ENCODE measurements at regions not wholly inside any gene's neighbourhood (a gene's known extent, or its start where the extent isn't known, plus 50 kb on each side); places are given as distances from the start of the nearest gene placed in this dataset.

DNA sequence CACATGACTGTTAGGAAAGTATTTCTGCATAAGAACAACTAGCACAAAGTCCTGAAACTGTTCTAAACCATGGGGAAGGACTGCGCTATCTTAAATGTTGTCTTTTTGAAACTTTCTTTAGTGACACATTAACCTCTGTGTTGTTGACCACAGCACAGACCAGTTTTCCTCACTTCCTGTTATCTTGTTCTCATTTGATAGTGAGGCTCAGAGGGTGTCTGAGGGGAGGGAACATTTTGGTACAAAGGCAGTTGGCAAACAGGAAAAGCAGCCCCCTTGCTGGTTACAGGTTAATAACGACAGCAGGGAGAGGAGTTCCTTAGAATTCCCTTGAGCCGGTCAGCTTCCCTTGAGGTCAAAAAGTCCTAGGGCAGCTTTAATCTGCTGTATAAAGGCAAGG, 143.5 kb upstream of the BMP2 start:
- H3K4me1 ChIP-seq (ENCODE audit: control insufficient read depth in 5 of 5, insufficient read depth in 5 of 5, low read length in 5 of 5): peaks cover 0 to 6% (median 0%) of the 10 kb centered on the region in 5 donors
- no peaks in the 10 kb centered on the region for H3K36me3 ChIP-seq (ENCODE audit: control insufficient read depth in 4 of 4, insufficient read depth in 4 of 4, low read length in 4 of 4)
- no peak overlapping the region for H3K4me3 ChIP-seq
- ATAC-seq (ENCODE audit: insufficient read depth, low FRiP score) (no peak), DNase-seq (no peak)
- H3K27me3 ChIP-seq (ENCODE audit: control insufficient read depth in 3 of 3, insufficient read depth in 3 of 3, low read length in 2 of 3): no peaks in the 10 kb centered on the region
- no peaks in the 10 kb centered on the region for H3K9me3 ChIP-seq (ENCODE audit: control insufficient read depth in 4 of 4, insufficient read depth in 3 of 4, low read length in 3 of 4)
- H3K9ac ChIP-seq (ENCODE audit: insufficient read depth in 1 of 2, low read length in 2 of 2): no peak overlapping the region
- H3K27ac ChIP-seq (ENCODE audit: low read depth in 1 of 2, low read length in 1 of 2): no peak overlapping the region
- TF ChIP-seq, protein P1, sequence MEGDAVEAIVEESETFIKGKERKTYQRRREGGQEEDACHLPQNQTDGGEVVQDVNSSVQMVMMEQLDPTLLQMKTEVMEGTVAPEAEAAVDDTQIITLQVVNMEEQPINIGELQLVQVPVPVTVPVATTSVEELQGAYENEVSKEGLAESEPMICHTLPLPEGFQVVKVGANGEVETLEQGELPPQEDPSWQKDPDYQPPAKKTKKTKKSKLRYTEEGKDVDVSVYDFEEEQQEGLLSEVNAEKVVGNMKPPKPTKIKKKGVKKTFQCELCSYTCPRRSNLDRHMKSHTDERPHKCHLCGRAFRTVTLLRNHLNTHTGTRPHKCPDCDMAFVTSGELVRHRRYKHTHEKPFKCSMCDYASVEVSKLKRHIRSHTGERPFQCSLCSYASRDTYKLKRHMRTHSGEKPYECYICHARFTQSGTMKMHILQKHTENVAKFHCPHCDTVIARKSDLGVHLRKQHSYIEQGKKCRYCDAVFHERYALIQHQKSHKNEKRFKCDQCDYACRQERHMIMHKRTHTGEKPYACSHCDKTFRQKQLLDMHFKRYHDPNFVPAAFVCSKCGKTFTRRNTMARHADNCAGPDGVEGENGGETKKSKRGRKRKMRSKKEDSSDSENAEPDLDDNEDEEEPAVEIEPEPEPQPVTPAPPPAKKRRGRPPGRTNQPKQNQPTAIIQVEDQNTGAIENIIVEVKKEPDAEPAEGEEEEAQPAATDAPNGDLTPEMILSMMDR (IDR thresholded peaks at IDR 0.05; ENCODE audit: control extremely low read depth, extremely low read depth): no peak
- WGBS, 2 donors: 31 to 32% methylated on average over 3 of the region's 3 CpGs

DNA sequence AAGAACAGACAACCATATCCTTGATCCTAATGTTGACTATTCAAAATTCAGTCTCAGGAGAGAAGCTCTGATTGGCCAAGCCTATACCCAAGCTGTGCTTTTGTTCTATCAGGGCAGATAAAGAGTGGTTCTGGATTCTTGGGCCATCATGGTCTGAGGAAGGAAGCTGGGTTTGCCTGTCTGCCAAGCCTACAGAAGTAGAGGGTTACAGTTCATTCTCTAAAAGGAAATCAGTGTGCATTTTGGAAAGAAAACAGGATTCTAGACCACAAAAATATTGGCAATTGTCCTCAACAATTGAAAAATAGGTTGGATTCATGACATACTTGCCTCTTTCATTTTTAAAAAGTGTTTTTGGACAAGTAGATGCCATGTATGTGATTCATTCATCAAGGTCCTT, 145.4 kb upstream of the BMP2 start:
- H3K4me3 ChIP-seq: no peak overlapping the region
- TF ChIP-seq, protein P1 (IDR thresholded peaks at IDR 0.05; ENCODE audit: control extremely low read depth, extremely low read depth): no peak
- H3K9ac ChIP-seq (ENCODE audit: insufficient read depth in 1 of 2, low read length in 2 of 2): no peak overlapping the region
- no peaks in the 10 kb centered on the region for H3K36me3 ChIP-seq (ENCODE audit: control insufficient read depth in 4 of 4, insufficient read depth in 4 of 4, low read length in 4 of 4)
- H3K9me3 ChIP-seq (ENCODE audit: control insufficient read depth in 4 of 4, insufficient read depth in 3 of 4, low read length in 3 of 4): no peaks in the 10 kb centered on the region
- no peak for ATAC-seq (ENCODE audit: insufficient read depth, low FRiP score)
- H3K4me1 ChIP-seq (ENCODE audit: control insufficient read depth in 5 of 5, insufficient read depth in 5 of 5, low read length in 5 of 5): peaks cover 0 to 22% (median 6%) of the 10 kb centered on the region in 5 donors
- H3K27ac ChIP-seq (ENCODE audit: low read depth in 1 of 2, low read length in 1 of 2): no peak overlapping the region
- no peak for DNase-seq
- H3K27me3 ChIP-seq (ENCODE audit: control insufficient read depth in 3 of 3, insufficient read depth in 3 of 3, low read length in 2 of 3): no peaks in the 10 kb centered on the region

DNA sequence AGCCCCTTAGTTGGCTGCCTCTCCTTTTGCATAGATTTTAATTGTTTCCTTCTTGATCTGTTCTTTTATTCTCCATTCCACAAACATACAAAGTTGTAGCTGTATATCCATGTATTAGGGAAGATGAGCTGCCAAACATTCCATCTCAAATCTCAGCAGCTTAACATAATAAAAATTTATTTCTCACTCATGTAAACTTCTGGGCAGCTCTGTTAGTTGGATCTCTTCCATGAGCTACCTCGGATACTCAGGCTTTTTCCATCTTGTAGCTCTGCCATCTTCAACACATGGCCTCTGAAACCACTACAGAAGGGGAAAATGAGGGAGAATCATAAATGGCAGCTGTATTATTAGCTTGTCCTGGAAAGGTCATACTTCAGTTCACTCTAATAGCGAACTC, 149.4 kb upstream of the BMP2 start:
- Histone ChIP-seq H3K27me3 (ENCODE audit: control insufficient read depth in 3 of 3, insufficient read depth in 3 of 3, low read length in 2 of 3) (no peaks in the 10 kb centered on the region), H3K4me3 (no peak overlapping the region), H3K27ac (ENCODE audit: low read depth in 1 of 2, low read length in 1 of 2) (no peak overlapping the region), H3K36me3 (ENCODE audit: control insufficient read depth in 4 of 4, insufficient read depth in 4 of 4, low read length in 4 of 4) (no peaks in the 10 kb centered on the region), H3K9me3 (ENCODE audit: control insufficient read depth in 4 of 4, insufficient read depth in 3 of 4, low read length in 3 of 4) (no peaks in the 10 kb centered on the region), H3K4me1 (ENCODE audit: control insufficient read depth in 5 of 5, insufficient read depth in 5 of 5, low read length in 5 of 5) (peaks cover 0 to 24% (median 0%) of the 10 kb centered on the region in 5 donors), H3K9ac (ENCODE audit: insufficient read depth in 1 of 2, low read length in 2 of 2) (no peak overlapping the region)
- ATAC-seq (ENCODE audit: insufficient read depth, low FRiP score): no peak
- peak; percentile 44 to 90 (median 88) for DNase-seq
- TF ChIP-seq, protein P1 (IDR thresholded peaks at IDR 0.05; ENCODE audit: control extremely low read depth, extremely low read depth): no peak
- WGBS, 2 donors: 72 to 87% methylated on average over 2 of the region's 2 CpGs

DNA sequence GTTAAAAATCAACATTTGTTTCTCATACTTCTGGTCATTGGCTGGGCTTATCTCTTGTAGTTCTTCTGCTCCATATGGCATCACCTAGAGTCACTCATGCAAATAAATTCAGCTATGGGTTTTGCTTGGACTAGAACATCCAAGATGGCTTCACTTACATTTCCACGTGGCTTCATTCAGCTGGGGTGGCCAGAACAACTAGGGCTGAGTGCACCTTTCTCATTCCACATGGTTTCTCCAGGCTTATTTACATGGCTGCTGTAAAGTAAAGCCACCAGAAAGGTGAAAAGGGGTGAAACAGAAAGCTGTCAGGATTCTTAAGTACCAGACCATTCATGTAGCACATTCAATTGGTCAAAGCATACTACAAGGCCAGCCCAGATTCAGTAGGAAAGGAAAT, 151.1 kb upstream of the BMP2 start:
- no peak overlapping the region for H3K9ac ChIP-seq (ENCODE audit: insufficient read depth in 1 of 2, low read length in 2 of 2)
- H3K36me3 ChIP-seq (ENCODE audit: control insufficient read depth in 4 of 4, insufficient read depth in 4 of 4, low read length in 4 of 4): no peaks in the 10 kb centered on the region
- H3K27ac ChIP-seq (ENCODE audit: low read depth in 1 of 2, low read length in 1 of 2): no peak overlapping the region
- TF ChIP-seq, protein P1 (IDR thresholded peaks at IDR 0.05; ENCODE audit: control extremely low read depth, extremely low read depth): no peak
- 80 to 83% methylated on average over 1 of the region's 1 CpG for WGBS, 2 donors
- ATAC-seq (ENCODE audit: insufficient read depth, low FRiP score) (no peak), DNase-seq (no peak)
- no peaks in the 10 kb centered on the region for H3K9me3 ChIP-seq (ENCODE audit: control insufficient read depth in 4 of 4, insufficient read depth in 3 of 4, low read length in 3 of 4)
- H3K4me1 ChIP-seq (ENCODE audit: control insufficient read depth in 5 of 5, insufficient read depth in 5 of 5, low read length in 5 of 5): peaks cover 0 to 37% (median 0%) of the 10 kb centered on the region in 5 donors
- H3K27me3 ChIP-seq (ENCODE audit: control insufficient read depth in 3 of 3, insufficient read depth in 3 of 3, low read length in 2 of 3): no peaks in the 10 kb centered on the region
- no peak overlapping the region for H3K4me3 ChIP-seq
